ENCODE measurements at regions not wholly inside any gene's neighbourhood (a gene's known extent, or its start where the extent isn't known, plus 50 kb on each side); places are given as distances from the start of the nearest gene placed in this dataset.
"Not testable (repeated sequence)": the region's sequence is repeated elsewhere in the genome, so short reads cannot be mapped to it uniquely, and the experiment has no call there.

DNA sequence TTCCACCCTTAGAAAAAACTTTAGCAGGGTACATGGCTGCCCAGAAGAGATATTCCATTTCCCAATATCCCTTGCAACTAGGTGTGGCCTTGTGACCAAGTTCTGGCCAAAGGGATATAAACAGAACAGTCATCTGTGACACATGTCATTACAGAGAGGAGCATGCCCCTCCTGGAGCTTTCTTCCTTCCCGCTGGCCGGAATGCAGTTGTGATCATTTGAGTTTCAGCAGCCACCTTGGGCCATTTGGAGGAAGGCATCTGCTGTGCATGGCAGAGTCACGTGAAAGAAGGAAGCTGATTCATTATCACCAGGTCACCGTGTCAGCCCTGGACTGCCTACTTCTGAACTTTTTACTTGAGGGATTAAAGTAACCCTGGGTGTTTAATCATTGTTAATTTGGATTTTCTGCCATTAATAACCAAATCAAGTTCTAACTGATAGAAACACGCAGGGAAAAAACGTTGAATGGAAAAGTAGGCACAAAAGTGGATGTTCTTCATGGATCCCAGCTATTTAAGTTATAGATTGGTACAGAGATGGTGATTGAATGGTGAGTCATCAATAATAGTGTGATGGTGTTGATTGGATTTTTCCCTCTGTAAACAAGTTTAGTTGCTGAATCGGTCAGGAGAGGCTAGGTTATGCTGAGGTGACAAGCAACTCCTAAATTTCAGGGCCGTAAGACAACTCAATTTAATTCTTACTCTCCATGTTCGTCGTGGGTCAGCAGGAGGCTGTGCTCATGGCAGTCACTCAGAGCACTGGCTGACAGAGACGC lies 80.7 kb upstream of the CCDC167 start:
- DNase-seq: no peak

- DNase-seq: no peak
Measured at GRCh38 chr6:37579444-37580067, 79.9 kb upstream of the CCDC167 start.

GRCh38 chr6:37578104-37578503 lies 78.4 kb upstream of the CCDC167 start:
- DNase-seq: no peak

DNA sequence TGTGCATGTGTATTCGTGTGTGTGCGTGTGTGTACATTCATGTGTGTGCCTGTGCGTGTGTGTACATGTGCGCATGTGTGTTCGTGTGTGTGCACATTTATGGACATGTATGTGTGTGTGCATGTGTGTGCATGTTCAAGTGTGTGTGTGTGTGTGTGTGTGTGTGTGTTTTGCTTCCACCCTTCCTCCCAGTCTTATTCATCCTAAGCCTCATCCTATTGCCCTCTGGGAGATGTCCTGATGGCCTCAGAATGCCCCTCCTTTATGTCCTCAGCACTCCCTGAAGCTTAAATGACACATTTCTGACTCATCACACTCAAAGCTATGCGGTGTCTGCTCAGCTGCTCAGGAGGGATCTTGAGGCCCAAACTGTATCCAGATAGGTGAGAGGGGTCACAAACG lies 76.6 kb upstream of the CCDC167 start:
- DNase-seq: no peak

DNA sequence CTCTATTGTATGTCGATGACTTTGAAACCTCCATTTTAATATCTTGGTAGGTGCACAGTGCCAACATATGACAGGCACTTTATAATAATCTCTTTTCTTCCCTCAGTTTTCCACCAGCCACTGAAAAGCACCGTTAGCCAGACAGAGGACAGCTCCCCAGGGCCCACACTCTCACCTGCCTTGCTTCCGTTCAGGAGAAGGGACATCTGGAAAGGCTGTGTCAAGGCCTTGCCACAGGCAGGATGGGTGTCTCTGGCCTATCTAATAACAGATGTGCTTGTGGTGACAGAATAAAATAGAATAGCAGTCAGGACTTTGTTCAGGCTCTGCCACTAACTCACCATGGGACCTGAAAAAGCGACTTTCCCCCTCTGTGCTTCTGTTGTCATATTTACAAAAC lies 75.5 kb upstream of the CCDC167 start:
- DNase-seq: no peak

- no peak for DNase-seq
Measured at GRCh38 chr6:37572334-37572733, 72.6 kb upstream of the CCDC167 start.

- DNase-seq: no peak
Measured at GRCh38 chr6:37570482-37571133, 70.9 kb upstream of the CCDC167 start.

GRCh38 chr6:37569743-37570481 lies 70.2 kb upstream of the CCDC167 start:
- no peak for DNase-seq

GRCh38 chr6:37569317-37569716 lies 69.6 kb upstream of the CCDC167 start:
- DNase-seq: no peak

GRCh38 chr6:37566950-37567349 lies 67.3 kb upstream of the CCDC167 start:
- DNase-seq: no peak

DNA sequence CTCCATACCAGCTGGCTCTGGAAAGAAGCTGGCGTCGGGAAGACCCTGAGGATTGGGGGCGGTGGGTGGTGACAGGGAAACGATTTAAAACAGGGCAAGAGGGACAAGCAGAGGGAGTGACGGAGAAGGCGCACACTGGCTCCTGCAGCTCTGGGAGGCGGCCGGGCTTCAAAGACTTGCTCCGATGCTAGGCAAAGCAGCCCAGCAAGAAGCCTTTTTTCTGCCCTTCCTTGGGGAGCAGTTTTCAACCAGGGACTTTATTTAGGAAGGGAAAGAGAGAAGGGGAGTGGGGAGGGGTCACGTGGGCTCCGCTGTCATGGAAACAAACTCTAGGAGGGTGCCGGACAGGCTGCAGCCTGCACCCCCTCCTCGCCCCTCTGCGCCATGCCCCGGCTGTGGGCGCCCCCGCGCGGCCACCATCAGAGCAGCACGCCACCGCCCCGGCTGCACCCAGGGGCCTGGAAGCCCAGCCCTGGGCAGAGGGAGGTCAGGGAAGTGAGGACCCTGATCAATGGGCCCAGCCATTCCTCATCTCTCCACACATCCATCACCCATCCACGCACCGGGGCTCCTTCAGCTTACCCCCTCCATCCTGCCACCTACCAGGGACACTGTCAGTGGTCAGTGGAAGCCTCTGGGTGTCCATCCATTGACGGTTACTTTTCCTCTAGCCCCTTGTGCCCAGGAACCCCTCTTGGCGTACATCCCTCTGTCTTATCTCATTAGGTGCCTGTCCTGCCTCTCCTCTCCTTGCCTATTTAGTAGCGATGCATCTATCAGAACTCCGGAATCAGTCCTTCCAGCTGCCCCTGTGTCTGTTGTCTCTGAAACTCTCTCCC lies 66.6 kb upstream of the CCDC167 start:
- DNase-seq: peak; percentile 23

- no peak for DNase-seq
Measured at GRCh38 chr6:37565267-37566110, 65.8 kb upstream of the CCDC167 start.

- not testable (repeated sequence) for DNase-seq
Measured at GRCh38 chr6:37562926-37563288, 63.2 kb upstream of the CCDC167 start.

- no peak for DNase-seq
Measured at GRCh38 chr6:37561361-37561760, 61.7 kb upstream of the CCDC167 start.

- no peak for DNase-seq
Measured at GRCh38 chr6:37560737-37561103, 61.0 kb upstream of the CCDC167 start.

DNA sequence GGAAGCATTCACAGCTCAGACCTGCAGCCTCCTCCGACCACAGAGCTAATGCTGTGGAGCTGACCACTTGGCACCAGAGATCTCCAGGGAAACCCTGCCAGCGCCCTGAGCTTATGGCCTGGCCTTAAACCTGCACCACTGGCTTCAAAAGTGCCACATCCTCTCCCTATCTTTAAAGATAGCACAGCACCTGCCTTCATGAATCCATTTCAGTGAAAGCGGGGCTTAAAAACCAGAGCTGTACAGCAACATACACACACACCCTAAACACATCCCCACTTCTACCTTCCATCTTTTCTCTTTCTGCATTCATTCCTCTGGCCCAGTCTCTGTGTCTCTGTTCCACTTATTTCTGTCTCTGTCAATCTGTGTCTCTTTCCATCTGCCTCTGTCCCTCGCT lies 59.8 kb upstream of the CCDC167 start:
- no peak for DNase-seq

GRCh38 chr6:37559050-37559449 lies 59.4 kb upstream of the CCDC167 start:
- no peak for DNase-seq

GRCh38 chr6:37558646-37559045 lies 59.0 kb upstream of the CCDC167 start:
- no peak for DNase-seq

- no peak for DNase-seq
Measured at GRCh38 chr6:37558168-37558567, 58.5 kb upstream of the CCDC167 start.

GRCh38 chr6:37557645-37558114 lies 58.0 kb upstream of the CCDC167 start:
- no peak for DNase-seq
